ENCODE measurements at regions not wholly inside any gene's neighbourhood (a gene's known extent, or its start where the extent isn't known, plus 50 kb on each side); places are given as distances from the start of the nearest gene placed in this dataset.

GRCh38 chr1:238779716-238780115, 606.7 kb upstream of the CHRM3 start (continued):
- no peak for TF ChIP-seq ETV6 (IDR thresholded peaks at IDR 0.05; ENCODE audit: borderline replicate concordance in 1 of 2, low read depth in 2 of 2, low read length in 1 of 2)
- no peak for TF ChIP-seq ETV6 (CRISPR knock-in tag; IDR thresholded peaks at IDR 0.05; ENCODE audit: borderline replicate concordance)
- no peak for TF ChIP-seq ADNP (tag; IDR thresholded peaks at IDR 0.05)

GRCh38 chr1:238778113-238778512, 608.3 kb upstream of the CHRM3 start:
- Histone ChIP-seq H3K9me1 (ENCODE audit: control insufficient read depth, insufficient read depth, low read length) (no peaks in the 10 kb centered on the region), H3K27me3 (ENCODE audit: control insufficient read depth in 2 of 2, insufficient read depth in 2 of 2, low read length in 2 of 2) (no peaks in the 10 kb centered on the region), H3K27ac (ENCODE audit: extremely low read depth, low read depth, low read length) (no peak overlapping the region), H2AFZ (ENCODE audit: low read depth, low read length) (no peak overlapping the region), H3K9me3 (replicated peaks; ENCODE audit: control insufficient read depth, insufficient read depth, low read depth, low read length) (peaks cover 3% of the 10 kb centered on the region), H3K79me2 (ENCODE audit: control insufficient read depth, insufficient read depth, low read length) (no peaks in the 10 kb centered on the region), H3K4me3 (no peak overlapping the region), H4K20me1 (replicated peaks; ENCODE audit: control insufficient read depth, insufficient read depth, low read length) (no peaks in the 10 kb centered on the region), H3K9ac (ENCODE audit: insufficient read depth in 1 of 2, low read depth in 2 of 2, low read length in 2 of 2) (no peak overlapping the region), H3K4me2 (ENCODE audit: insufficient read depth, low read length) (no peak overlapping the region), H3K4me1 (replicated peaks in 1 of 2; ENCODE audit: control insufficient read depth in 2 of 2, insufficient read depth in 2 of 2, low read length in 2 of 2) (no peaks in the 10 kb centered on the region), H3K36me3 (ENCODE audit: control insufficient read depth, insufficient read depth, low read length) (no peaks in the 10 kb centered on the region)
- ChIA-PET POLR2A (no interaction called here), CTCF (ENCODE audit: low intra/inter-chr PET ratio) (no interaction called here)
- intact Hi-C loops (cut with micrococcal nuclease) (no loop called here), in situ Hi-C loops (cut with MboI) (no loop called here)
- DNase-seq (ENCODE audit: extremely low read depth in 1 of 4, low spot score in 3 of 4) (no peak), FAIRE-seq (no peak), ATAC-seq (no peak)
- BruUV-seq (replicated peaks) = no TSS peak
- WGBS (ENCODE audit: insufficient coverage, low coverage, missing lambda C conversion rate) = 0% methylated on average over 1 of the region's 1 CpG
- no peak for TF ChIP-seq NCOR1 (IDR thresholded peaks at IDR 0.05)
- TF ChIP-seq ETV1 (tag; conservative IDR thresholded peaks at IDR 0.05; ENCODE audit: low read depth) = no peak
- no peak for TF ChIP-seq ZNF277 (CRISPR knock-in tag; IDR thresholded peaks at IDR 0.05; ENCODE audit: borderline replicate concordance)
- no peak for TF ChIP-seq HDGF (IDR thresholded peaks at IDR 0.05)
- no peak for TF ChIP-seq RBM34 (IDR thresholded peaks at IDR 0.05; ENCODE audit: borderline replicate concordance, insufficient read depth, low read length)
- no peak for TF ChIP-seq GATA2 (CRISPR knock-in tag; IDR thresholded peaks at IDR 0.05)
- TF ChIP-seq ZFP91 (CRISPR knock-in tag; IDR thresholded peaks at IDR 0.05) = no peak
- no peak for TF ChIP-seq ZNF830 (CRISPR knock-in tag; IDR thresholded peaks at IDR 0.05)
- no peak for TF ChIP-seq PREB (CRISPR knock-in tag; IDR thresholded peaks at IDR 0.05)
- TF ChIP-seq MYBL2 (IDR thresholded peaks at IDR 0.05; ENCODE audit: low read depth) = no peak
- TF ChIP-seq MYBL2 (CRISPR knock-in tag; IDR thresholded peaks at IDR 0.05; ENCODE audit: borderline replicate concordance) = no peak
- TF ChIP-seq RNF219 (CRISPR knock-in tag; IDR thresholded peaks at IDR 0.05) = no peak
- no peak for TF ChIP-seq SNIP1 (IDR thresholded peaks at IDR 0.05; ENCODE audit: low read depth)

Data from K562 (cell line).